ENCODE measurements at regions not wholly inside any gene's neighbourhood (a gene's known extent, or its start where the extent isn't known, plus 50 kb on each side); places are given as distances from the start of the nearest gene placed in this dataset.

DNA sequence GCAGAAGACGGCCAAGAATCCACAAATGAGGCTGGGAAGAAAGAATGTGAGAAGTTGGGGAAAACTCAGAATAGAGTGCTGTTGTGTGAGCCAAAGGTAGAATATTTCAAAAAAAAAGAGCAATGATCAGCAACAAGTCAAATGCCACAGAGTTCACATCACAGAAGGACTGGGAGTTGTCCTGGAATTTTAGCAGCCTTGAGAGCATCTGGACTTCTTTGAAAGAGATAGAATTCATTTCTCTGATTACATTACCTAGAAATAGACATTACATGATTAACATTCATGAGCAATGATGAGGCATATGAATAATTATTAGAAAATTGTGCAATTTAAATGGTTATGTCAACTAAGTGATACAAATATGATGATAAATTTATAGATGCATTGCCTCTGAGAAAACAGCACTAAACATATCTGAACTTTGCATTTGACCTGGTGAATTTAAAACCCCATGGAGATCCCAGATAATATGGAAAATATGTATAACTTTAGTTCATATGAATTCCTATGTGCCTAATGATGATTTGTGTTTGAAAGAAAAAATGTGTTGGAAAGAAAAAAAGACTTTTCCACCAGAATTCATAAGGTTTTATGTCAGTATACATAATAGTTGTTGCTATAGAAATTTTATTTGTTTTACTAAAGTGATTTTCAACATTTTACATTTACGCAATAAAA lies 186.2 kb downstream of the POSTN start:
- TF ChIP-seq POLR2AphosphoS5 (IDR thresholded peaks at IDR 0.05) = no peak
- TF ChIP-seq, protein P1, sequence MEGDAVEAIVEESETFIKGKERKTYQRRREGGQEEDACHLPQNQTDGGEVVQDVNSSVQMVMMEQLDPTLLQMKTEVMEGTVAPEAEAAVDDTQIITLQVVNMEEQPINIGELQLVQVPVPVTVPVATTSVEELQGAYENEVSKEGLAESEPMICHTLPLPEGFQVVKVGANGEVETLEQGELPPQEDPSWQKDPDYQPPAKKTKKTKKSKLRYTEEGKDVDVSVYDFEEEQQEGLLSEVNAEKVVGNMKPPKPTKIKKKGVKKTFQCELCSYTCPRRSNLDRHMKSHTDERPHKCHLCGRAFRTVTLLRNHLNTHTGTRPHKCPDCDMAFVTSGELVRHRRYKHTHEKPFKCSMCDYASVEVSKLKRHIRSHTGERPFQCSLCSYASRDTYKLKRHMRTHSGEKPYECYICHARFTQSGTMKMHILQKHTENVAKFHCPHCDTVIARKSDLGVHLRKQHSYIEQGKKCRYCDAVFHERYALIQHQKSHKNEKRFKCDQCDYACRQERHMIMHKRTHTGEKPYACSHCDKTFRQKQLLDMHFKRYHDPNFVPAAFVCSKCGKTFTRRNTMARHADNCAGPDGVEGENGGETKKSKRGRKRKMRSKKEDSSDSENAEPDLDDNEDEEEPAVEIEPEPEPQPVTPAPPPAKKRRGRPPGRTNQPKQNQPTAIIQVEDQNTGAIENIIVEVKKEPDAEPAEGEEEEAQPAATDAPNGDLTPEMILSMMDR (IDR thresholded peaks at IDR 0.05) = no peak
